ENCODE measurements at regions not wholly inside any gene's neighbourhood (a gene's known extent, or its start where the extent isn't known, plus 50 kb on each side); places are given as distances from the start of the nearest gene placed in this dataset.

DNA sequence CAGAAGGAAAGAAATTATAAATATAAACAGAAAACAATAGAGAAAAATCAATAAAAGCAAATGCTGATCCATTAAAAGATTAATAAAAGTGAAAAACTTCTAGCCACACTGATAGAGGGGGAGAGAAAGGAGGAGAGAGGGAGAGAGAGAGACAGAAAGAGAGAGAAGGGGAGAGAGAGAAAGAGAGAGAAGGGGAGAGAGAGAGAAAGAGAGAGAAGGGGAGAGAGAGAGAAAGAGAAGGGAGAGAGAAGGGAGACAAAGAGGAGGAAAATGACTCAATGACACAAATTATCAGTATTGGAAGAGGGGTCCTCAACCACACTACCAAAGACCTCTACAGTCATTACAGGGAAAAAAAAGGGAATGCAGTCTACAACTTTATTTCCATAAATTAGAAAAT lies 94.4 kb upstream of the VIPR2 start:
- CTCF ChIA-PET (ENCODE audit: unreplicated experiment) = no interaction called here
- BruUV-seq (replicated peaks) = no TSS peak
- Histone ChIP-seq H2AFZ (ENCODE audit: low read length) (no peak overlapping the region), H3K27ac (ENCODE audit: low read depth, low read length, poor library complexity, severe bottlenecking) (no peak overlapping the region), H3K36me3 (ENCODE audit: insufficient read depth, low read length) (no peaks in the 10 kb centered on the region), H3K4me1 (ENCODE audit: insufficient read depth, low read length, poor library complexity, severe bottlenecking) (no peaks in the 10 kb centered on the region), H4K20me1 (ENCODE audit: insufficient read depth, low read length) (no peaks in the 10 kb centered on the region), H3K79me2 (ENCODE audit: insufficient read depth, low read depth, low read length) (no peaks in the 10 kb centered on the region), H3K4me3 (ENCODE audit: low read depth, low read length, poor library complexity, severe bottlenecking) (no peak overlapping the region), H3K4me2 (ENCODE audit: low read length) (no peak overlapping the region), H3K9me3 (ENCODE audit: low read length) (no peaks in the 10 kb centered on the region), H3K9me2 (ENCODE audit: insufficient read depth, low read length) (no peaks in the 10 kb centered on the region)
- DNase-seq (ENCODE audit: low spot score) = no peak
- POLR2A ChIA-PET = no interaction called here
- TF ChIP-seq, protein P1, sequence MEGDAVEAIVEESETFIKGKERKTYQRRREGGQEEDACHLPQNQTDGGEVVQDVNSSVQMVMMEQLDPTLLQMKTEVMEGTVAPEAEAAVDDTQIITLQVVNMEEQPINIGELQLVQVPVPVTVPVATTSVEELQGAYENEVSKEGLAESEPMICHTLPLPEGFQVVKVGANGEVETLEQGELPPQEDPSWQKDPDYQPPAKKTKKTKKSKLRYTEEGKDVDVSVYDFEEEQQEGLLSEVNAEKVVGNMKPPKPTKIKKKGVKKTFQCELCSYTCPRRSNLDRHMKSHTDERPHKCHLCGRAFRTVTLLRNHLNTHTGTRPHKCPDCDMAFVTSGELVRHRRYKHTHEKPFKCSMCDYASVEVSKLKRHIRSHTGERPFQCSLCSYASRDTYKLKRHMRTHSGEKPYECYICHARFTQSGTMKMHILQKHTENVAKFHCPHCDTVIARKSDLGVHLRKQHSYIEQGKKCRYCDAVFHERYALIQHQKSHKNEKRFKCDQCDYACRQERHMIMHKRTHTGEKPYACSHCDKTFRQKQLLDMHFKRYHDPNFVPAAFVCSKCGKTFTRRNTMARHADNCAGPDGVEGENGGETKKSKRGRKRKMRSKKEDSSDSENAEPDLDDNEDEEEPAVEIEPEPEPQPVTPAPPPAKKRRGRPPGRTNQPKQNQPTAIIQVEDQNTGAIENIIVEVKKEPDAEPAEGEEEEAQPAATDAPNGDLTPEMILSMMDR (conservative IDR thresholded peaks at IDR 0.05; ENCODE audit: low read length) = no peak
- no peak for TF ChIP-seq EZH2phosphoT487 (IDR thresholded peaks at IDR 0.05; ENCODE audit: borderline replicate concordance, low read depth, low read length)
- intact Hi-C loops (cut with micrococcal nuclease; ENCODE audit: unreplicated experiment) = no loop called here

- Histone ChIP-seq H3K9me2 (ENCODE audit: insufficient read depth, low read length) (no peaks in the 10 kb centered on the region), H3K4me1 (ENCODE audit: insufficient read depth, low read length, poor library complexity, severe bottlenecking) (no peaks in the 10 kb centered on the region), H3K4me3 (ENCODE audit: low read depth, low read length, poor library complexity, severe bottlenecking) (no peak overlapping the region), H3K4me2 (ENCODE audit: low read length) (no peak overlapping the region), H3K79me2 (ENCODE audit: insufficient read depth, low read depth, low read length) (no peaks in the 10 kb centered on the region), H3K36me3 (ENCODE audit: insufficient read depth, low read length) (no peaks in the 10 kb centered on the region), H2AFZ (ENCODE audit: low read length) (no peak overlapping the region), H4K20me1 (ENCODE audit: insufficient read depth, low read length) (no peaks in the 10 kb centered on the region), H3K27ac (ENCODE audit: low read depth, low read length, poor library complexity, severe bottlenecking) (no peak overlapping the region), H3K9me3 (ENCODE audit: low read length) (no peaks in the 10 kb centered on the region)
- DNase-seq (ENCODE audit: low spot score) = no peak
- no TSS peak for BruUV-seq (replicated peaks)
- POLR2A ChIA-PET = no interaction called here
- no peak for TF ChIP-seq EZH2phosphoT487 (IDR thresholded peaks at IDR 0.05; ENCODE audit: borderline replicate concordance, low read depth, low read length)
- TF ChIP-seq, protein P1 (conservative IDR thresholded peaks at IDR 0.05; ENCODE audit: low read length) = no peak
- CTCF ChIA-PET (ENCODE audit: unreplicated experiment) = no interaction called here
- intact Hi-C loops (cut with micrococcal nuclease; ENCODE audit: unreplicated experiment) = no loop called here
These were observed 93.9 kb upstream of the VIPR2 start for GRCh38 chr7:159238541-159238940.

DNA sequence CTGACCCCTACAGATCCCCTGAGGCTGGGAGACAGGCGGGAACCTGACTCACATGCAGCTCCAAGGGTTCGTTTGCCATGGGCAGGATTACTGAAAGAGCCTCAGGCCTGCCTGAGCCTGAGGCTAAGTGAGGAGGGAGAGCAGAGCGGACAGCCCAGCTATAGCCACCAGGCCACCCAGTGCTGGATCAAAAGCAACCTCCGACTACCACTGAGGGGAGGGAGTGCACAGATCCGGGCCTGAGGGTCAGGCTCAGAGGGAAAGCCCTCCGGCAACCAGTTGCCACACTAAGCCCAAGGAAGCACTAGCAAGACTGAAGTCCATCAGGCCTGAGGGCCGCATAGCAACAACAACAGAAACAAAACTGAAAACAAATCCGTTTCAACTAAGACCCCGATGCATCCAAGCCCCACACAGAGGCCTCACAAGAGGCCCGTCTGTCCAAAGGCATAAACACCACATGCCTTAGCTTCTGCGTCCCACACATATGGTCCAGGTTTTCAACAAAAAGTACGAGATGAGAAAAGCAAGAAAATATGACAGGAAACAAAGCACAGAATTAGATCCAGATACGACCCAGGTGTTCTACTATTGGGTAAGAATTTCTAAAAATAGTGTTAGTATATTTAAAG lies 92.5 kb upstream of the VIPR2 start:
- Histone ChIP-seq H3K79me2 (ENCODE audit: insufficient read depth, low read depth, low read length) (no peaks in the 10 kb centered on the region), H3K9me2 (ENCODE audit: insufficient read depth, low read length) (no peaks in the 10 kb centered on the region), H3K4me1 (ENCODE audit: insufficient read depth, low read length, poor library complexity, severe bottlenecking) (no peaks in the 10 kb centered on the region), H3K27ac (ENCODE audit: low read depth, low read length, poor library complexity, severe bottlenecking) (no peak overlapping the region), H3K4me2 (ENCODE audit: low read length) (no peak overlapping the region), H3K9me3 (ENCODE audit: low read length) (no peaks in the 10 kb centered on the region), H2AFZ (ENCODE audit: low read length) (no peak overlapping the region), H3K4me3 (ENCODE audit: low read depth, low read length, poor library complexity, severe bottlenecking) (no peak overlapping the region), H3K36me3 (ENCODE audit: insufficient read depth, low read length) (no peaks in the 10 kb centered on the region), H4K20me1 (ENCODE audit: insufficient read depth, low read length) (no peaks in the 10 kb centered on the region)
- TF ChIP-seq EZH2phosphoT487 (IDR thresholded peaks at IDR 0.05; ENCODE audit: borderline replicate concordance, low read depth, low read length) = no peak
- TF ChIP-seq, protein P1 (conservative IDR thresholded peaks at IDR 0.05; ENCODE audit: low read length) = no peak
- BruUV-seq (replicated peaks) = no TSS peak
- CTCF ChIA-PET (ENCODE audit: unreplicated experiment) = no interaction called here
- POLR2A ChIA-PET = interaction anchor here (0.6 kb wide), 1 partner anchor 114 kb away, joined by 3 read pairs; no protein-coding TSS in a partner anchor
- intact Hi-C loops (cut with micrococcal nuclease; ENCODE audit: unreplicated experiment) = no loop called here
- no peak for DNase-seq (ENCODE audit: low spot score)
